Spleen (tissue), 11 donors: ENCODE measurements at regions not wholly inside any gene's neighbourhood (a gene's known extent, or its start where the extent isn't known, plus 50 kb on each side); places are given as distances from the start of the nearest gene placed in this dataset.

Source experiments
- DNase-seq: peaks from one replicate; pipeline ENCODE4 v3.0.0-alpha.2; 2020
- H3K27ac ChIP-seq, 8 donors: fragments of 200-600 bp; sonication (generic) in 7 of 8; 1 replicate in 4 of 8; 2 replicates in 4 of 8; pipeline versions ENCODE4 v1.5.0 to v1.8.0; 2016 to 2021; ENCODE audit warnings: inconsistent platforms in 4 of 8, mild to moderate bottlenecking in 4 of 8, moderate library complexity in 1 of 8
- H3K27me3 ChIP-seq, 7 donors: fragments of 200-600 bp; sonication (generic) in 6 of 7; replicated peaks in 1 of 7; 1 replicate in 4 of 7; 2 replicates in 3 of 7; pipeline versions ENCODE4 v1.5.0 to v1.8.0; 2016 to 2021; ENCODE audit warnings: inconsistent platforms in 3 of 7, mild to moderate bottlenecking in 1 of 7
- H3K36me3 ChIP-seq, 6 donors: fragments of 200-600 bp; sonication (generic) in 5 of 6; 1 replicate in 4 of 6; 2 replicates in 2 of 6; pipeline versions ENCODE4 v1.5.0 to v1.8.0; 2016 to 2021; ENCODE audit warnings: inconsistent platforms in 2 of 6
- H3K4me1 ChIP-seq, 6 donors: fragments of 200-600 bp; sonication (generic) in 5 of 6; 1 replicate in 3 of 6; 2 replicates in 3 of 6; pipeline versions ENCODE4 v1.5.0 to v1.8.0; 2016 to 2021; ENCODE audit warnings: inconsistent platforms in 3 of 6
- H3K4me3 ChIP-seq, 8 donors: fragments of 200-600 bp; sonication (generic) in 7 of 8; 1 replicate in 4 of 8; 2 replicates in 4 of 8; pipeline versions ENCODE4 v1.5.0 to v1.8.0; 2016 to 2021; ENCODE audit warnings: inconsistent platforms in 4 of 8, mild to moderate bottlenecking in 4 of 8, moderate library complexity in 2 of 8
- H3K9me3 ChIP-seq, 8 donors: fragments of 200-600 bp; sonication (generic) in 7 of 8; 1 replicate in 4 of 8; 2 replicates in 4 of 8; pipeline versions ENCODE4 v1.5.0 to v1.8.0; 2016 to 2021; ENCODE audit warnings: inconsistent platforms in 4 of 8
- POLR2A ChIP-seq, 3 donors: fragments of 450-650 bp; IDR thresholded peaks; one replicate each; pipeline ENCODE4 v1.5.1; 2017; ENCODE audit warnings: antibody characterized with exemption in 3 of 3, mild to moderate bottlenecking in 1 of 3
- POLR2AphosphoS5 ChIP-seq, 3 donors: sonication (generic); formaldehyde crosslinking; IDR thresholded peaks; one replicate each; pipeline ENCODE4 v1.5.1; 2017; ENCODE audit warnings: antibody characterized with exemption in 3 of 3
- WGBS, 5 donors: extraction: QIAGEN DNeasy Blood & Tissue Kit in 3 of 5; methylation state at CpG; one replicate each; pipeline versions ENCODE4 v1.1.5 to v1.1.7; 2013 to 2018; 5-methylcytosine and 5-hydroxymethylcytosine counted together
- intact Hi-C: fragments of 100-400 bp; cut with DNase I; formaldehyde crosslinking; loops from one replicate; pipeline ENCODE4 v1.15.0; 2023; ENCODE audit warnings: low total_unique reads
- small RNA-seq, 4 donors: library from RNA; depleted of rRNA; stranded (forward); fragments of <200 nt; gene quantifications; one replicate each; pipeline ENCODE3, GENCODE V24; 2016
- donor health status: healthy with polysubstance abuse.
- donor health status: DM: no; HTN: no; CAD: no; lungs with moderate emphysema.
- donor health status: DM: no; HTN: no; CAD: no.
- donor health status: Bipolar disorder and iron deficiency.
- donor health status: healthy.
- donor health status: DM: no; HTN: no; CAD: no.
- donor health status: DM: yes; HTN: yes; CAD: no.

GRCh38 chr12:58976146-58976545 lies 55.8 kb upstream of the LRIG3 start:
- intact Hi-C loops = no loop called here

More at GRCh38 chr12:58976146-58976545, 55.8 kb upstream of the LRIG3 start:
- WGBS, 5 donors = 78 to 89% (median 85%) methylated on average over 2 of the region's 2 CpGs
- Histone ChIP-seq H3K4me3 (no peak overlapping the region), H3K27ac (no peak overlapping the region), H3K36me3 (no peaks in the 10 kb centered on the region), H3K9me3 (no peaks in the 10 kb centered on the region), H3K4me1 (no peaks in the 10 kb centered on the region), H3K27me3 (no peaks in the 10 kb centered on the region)
- no peak for DNase-seq
- TF ChIP-seq POLR2A (IDR thresholded peaks at IDR 0.05) (no peak), POLR2AphosphoS5 (IDR thresholded peaks at IDR 0.05) (no peak)

Small RNAs in the stretch of these regions (small RNA-seq; reads per million reads assigned to genes)
- 0 reads per million in 4 donors for gene RNU6-279P
- 0 reads per million in 4 donors for gene RNU6-871P
